GM20431 (cell line): ENCODE measurements at regions not wholly inside any gene's neighbourhood (a gene's known extent, or its start where the extent isn't known, plus 50 kb on each side); places are given as distances from the start of the nearest gene placed in this dataset.

ENCODE experiments used
- in situ Hi-C: fragments of 300-500 bp; cut with MseI, MboI; formaldehyde crosslinking; loops from one replicate; pipeline ENCODE4 v1.15.0; 2020; ENCODE audit warnings: low sequenced_read_pairs; ENCODE audit not compliant: unreplicated experiment

DNA sequence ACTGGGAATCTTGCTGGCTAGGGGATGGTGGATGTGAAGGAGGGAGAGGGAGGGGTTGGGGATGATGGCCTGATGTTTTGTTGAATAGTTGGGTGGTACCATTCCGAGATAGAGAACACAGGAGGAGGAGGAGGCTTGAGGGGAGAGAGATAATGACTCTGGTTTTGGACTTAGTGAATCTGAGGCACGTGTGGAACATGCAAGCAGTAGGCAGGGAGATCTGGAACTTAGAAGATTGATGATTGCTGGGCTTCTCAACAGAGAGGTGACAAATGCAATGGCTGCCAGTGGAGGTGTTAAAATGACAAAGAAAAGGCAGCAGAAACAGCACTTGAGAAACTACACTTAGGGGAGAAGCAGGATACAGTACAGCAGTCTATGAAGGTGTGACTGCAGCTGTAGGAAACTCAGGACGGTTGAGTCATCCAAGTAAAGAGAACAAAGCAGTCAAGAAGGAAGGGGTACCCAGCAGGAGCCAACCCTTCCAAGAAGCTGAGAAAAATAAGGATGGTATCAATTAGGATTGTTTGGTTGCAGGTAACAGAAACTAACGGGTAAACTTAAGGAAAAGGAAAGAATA is 186.8 kb upstream of the FOXN2 start:
- in situ Hi-C loops, result no loop called here

DNA sequence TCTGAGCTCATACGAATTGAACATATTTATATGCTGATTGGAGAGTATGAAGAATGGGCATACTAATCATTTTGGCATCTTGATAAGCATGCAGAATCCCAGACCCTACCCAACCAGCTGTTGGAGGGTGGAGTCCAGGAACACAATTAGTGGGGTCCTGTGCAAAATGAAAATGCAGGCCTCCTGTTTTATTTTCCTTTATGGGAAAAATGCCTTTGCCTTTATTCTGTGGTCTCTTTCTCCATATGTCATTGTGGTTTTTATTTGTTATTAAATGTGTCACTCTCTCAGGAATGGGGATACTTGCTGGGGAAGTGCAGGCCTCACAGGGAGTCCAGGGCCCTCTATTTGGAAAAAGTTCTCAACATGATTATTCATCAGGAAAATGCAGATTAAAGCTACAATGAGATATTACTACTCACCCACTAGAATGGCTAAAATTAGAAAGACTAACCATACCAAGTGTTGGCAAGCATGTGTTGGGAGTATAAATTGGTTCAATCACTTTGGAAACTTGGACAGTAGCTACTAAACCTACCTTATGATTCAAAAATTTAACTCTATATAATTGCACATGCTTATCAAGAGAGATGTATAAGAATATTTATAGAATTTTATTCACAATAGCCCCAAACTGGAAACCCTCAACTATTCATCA is 185.1 kb upstream of the FOXN2 start:
- in situ Hi-C loops, result no loop called here

DNA sequence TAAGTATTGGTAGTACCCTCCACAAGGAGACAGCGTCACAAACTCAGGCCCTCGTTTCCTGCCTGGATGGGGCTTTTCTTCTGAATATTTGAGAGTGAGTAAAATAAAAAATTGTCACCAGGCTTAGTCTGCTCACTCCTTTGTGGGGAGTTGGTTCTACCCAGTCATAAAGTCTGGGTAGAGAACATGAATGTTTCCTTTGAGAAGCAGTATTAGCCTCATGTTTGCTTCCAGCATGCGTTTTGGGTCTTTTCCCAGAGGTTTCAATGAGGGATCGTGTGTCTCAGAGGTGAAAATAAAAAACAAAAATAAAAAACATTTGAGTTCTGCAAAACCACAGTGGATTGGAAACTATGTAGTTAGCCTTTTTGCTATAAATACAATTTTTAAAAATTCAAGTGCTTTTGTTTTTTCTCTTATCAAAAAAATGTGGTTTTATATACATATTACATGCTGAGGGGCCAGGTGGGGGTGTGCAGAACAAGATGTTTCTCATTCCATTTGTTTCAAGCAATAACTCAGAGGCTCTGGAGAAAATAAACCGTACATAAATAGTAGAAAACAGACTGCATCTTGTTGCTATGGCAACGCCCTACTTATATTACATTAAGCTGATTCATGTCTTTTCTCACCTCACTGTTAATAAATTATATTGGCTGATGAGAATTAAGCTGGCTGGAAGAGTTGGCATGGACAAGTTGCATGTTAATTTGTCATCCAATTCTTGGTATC is 182.8 kb upstream of the FOXN2 start:
- in situ Hi-C loops, result no loop called here

DNA sequence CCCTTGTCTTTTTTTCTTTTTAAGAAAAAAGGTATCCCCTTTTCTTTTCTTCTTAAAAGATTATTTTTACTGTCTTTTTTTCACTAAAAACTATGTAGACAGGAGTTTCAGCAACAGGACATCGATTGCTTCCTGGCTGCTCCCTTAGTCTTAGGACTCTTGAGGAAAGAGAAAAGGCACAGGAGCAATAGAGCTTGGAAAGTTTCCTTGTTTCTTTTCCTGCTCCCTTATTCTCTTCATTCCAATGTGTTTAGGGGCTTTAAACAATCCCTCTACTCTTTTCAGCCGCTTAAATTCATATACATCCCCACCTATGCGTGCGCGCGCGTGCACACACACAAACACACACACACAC is 182.2 kb upstream of the FOXN2 start:
- in situ Hi-C loops, result no loop called here

DNA sequence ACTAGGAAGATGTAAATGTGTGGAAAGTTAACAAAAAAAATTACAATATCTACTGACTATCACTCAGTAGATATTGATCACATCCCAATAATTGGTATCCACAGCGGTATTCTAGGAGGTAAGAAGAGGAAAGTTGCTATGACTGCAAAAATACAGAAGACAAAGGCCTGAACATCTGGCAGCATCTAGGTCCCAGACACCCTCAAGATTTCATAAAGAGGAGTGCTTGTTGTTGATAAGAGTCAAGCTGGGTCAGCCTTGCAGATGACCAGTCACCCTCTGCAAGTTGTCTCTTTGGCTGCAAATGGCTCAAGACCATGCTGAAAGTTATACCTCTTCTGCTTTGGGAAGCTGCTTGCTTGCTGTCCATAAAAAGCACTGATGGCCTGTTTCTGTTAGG is 179.8 kb upstream of the FOXN2 start:
- in situ Hi-C loops, result no loop called here

DNA sequence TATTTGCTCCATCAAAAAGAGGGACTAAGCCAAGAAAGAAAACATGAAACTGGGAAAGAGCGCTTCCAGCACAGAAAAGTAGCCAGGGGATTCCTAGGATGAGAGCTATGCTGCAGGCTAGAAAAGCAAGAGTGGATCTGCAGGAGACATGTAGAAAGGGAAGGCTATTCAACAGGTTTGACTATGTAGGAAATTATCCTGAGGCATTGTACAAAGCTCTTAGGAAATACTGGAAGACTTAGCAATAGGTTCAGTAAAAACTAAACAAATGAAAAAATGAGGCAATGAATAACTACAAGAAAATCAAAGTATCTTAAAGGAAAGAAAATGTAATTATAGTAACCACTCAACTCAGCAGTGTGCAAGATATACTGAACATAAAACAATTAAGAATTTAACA is 178.7 kb upstream of the FOXN2 start:
- in situ Hi-C loops, result no loop called here

DNA sequence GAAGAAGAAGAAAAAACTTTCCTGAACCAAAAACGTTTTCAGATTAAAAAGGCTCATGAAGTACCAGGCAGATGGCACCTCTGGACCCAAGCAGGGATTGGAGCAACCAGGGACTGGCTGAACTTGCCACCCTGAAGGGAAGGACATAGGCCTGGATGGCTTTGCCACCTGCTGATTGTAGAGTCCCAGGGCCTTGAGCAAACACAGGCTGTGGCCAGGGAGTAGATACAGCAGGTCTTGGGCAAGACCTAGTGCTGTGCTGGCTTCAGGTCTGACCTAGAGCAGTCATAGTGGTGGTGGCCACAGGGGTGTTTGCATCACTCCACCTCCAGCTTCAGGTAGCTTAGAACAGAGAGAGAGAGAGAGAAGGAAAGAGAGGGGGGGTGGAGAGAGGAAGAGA is 176.7 kb upstream of the FOXN2 start:
- in situ Hi-C loops, result no loop called here

DNA sequence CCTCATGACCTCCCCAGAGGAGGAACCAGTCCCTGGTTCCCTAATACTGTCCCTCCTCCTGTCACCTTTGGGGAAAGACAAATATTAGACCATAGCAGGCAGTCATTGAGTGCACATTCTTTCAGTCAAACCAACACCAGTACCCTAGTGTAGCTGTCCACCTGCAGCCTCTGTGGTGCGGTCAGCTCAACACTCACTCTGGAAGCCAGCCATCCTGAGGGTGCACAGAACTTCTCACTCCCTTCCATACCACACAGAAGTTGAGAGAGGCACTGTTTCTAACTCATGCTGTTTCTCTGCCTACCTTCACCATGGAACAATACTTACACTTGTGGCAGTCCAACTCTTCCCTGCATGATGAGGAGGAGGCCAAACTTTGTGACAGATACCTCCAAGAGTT is 175.6 kb upstream of the FOXN2 start:
- in situ Hi-C loops, result no loop called here

DNA sequence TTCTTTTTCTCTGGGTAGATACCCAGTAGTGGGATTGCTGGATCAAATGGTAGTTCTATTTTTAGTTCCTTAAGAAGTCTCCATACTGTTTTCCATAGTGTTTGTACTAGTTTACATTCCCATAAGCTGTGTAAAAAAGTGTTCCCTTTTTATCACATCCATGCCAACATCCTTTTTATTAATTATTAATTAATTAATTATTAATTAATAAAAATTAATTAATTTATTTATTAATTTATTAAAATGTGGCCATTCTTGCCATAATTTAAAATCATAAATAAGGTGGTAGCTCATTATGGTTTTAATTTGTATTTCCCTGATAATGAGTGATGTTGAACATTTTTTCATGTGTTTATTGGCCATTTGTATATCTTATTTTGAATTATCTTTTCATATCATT is 173.9 kb upstream of the FOXN2 start:
- in situ Hi-C loops, result no loop called here

DNA sequence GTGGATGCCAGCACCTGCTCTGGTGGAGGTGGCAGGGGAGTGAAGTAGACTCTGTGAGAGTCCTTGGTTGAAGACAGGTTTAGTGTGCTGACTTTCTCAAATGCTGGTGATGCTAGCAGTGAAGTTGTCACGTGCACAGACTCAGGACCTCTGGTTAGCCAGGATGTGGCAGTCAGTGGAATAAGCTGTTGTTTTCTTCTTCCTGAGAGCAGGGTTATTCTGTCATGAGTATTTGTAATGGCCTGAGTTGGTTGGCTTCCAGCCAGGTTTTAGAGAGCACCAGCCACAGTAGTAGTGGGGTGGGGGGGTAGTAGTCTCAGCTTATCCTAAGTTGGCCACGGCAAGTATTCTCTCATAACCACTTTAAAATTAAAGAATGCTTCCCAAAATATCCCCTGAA is 169.7 kb upstream of the FOXN2 start:
- in situ Hi-C loops, result no loop called here

DNA sequence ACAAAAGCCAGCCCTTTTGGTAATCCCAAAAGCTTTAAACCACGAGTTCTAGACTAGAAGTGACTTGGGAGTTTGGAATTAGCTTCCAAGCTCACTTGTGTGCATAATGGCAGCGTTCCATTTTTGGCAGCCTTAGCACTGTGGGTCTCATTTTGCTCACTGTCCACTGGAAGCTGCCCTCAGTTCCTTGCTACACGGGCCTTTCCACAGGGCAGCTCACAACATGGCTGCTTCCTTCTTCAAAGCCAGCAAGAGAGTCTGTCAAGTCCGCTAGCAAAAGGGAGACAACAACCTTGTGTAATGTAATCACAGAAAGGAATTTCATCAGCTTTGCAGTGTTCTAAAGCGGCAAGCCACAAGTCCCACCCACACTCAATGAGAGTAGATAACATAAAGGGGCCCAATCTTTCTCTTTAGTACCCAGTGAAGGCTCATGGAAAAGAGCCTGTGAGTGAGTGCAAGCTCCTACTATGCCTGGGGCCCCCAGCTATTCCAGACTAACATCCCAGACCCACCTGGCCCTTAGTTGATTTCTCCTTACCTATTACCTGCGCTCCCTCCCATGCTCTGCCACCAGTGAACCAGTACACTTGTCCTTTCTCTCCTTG is 168.5 kb upstream of the FOXN2 start:
- in situ Hi-C loops, result no loop called here

DNA sequence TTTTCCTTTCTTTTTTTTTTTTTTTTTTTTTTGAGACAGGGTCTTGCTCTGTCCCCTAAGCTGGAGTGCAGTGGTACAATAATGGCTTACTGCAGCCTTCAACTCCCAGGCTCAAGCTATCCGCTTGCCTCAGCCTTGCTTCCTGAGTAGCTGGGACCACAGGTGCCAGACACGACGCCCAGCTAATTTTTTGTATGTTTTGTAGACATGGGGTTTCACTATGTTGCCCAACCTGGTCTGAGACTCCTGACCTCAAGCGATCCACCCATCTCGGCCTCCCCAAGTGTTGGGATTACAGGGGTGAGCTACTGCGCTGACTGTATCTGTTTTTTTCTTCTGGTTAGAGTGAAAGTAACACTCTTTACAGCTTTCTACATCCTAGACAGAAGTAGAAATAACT is 167.9 kb upstream of the FOXN2 start:
- in situ Hi-C loops, result no loop called here

DNA sequence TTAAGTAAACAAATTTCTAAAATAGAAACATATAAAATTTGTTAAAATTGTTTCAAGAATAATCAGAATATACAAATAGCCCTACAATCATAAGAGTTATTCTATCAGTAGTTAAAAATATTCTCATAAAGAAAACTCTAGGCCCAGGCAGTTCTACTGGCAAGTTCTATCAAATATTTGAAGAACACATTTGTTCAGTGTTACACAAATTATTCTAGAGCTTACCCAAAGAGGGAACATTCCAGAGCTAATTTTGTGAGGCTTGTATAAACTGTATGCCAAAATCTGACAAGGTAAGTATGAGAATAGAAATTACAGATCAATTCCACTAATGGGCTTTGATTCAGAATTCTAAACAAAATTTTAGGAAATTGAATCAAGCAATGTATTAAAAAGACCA is 166.8 kb upstream of the FOXN2 start:
- in situ Hi-C loops, result no loop called here

DNA sequence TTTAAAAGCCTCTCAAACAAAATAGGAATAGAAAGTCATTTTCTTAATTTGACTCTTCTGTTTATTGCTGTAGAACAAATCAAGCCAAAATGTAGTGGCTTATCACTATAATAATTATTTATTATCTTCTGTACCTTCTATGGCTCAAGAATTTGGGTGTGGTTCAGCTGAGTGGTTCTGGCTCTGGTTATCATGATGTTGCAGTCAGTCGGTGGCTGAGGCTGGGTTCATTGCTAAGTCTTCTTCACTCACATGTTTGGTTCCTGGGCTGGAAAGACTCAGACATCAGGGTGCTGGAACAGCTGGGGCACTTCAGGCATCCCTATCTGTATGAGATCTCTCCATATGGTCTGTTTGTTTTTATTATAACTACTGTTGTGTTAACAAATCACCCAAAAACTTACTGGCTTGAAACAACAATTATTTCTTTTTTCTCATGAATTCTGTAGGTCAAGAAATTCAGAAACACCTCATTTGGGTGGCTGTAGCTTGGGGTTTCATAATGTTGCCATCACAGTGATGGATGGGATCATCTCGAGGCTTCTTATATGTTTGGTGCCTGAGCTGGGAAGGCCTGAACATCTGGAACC is 165.5 kb upstream of the FOXN2 start:
- in situ Hi-C loops, result no loop called here

DNA sequence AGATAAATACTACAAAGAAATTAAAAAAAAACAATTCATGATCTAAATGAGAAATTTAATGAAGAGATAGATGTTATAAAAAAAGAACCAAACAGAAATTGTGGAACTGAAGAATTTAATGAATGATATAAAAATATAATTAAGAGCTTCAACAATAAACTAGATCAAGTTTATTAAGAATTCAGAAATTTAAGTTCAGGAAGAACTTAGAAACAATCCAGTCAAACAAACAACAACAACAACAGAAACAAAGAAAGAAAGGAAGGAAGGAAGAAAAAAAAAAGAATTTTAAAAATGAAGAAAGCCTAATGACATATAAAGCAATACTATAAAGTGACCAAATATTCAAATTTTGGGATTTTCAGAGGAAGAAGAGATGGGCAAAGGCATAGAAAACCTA is 157.3 kb upstream of the FOXN2 start:
- in situ Hi-C loops, result no loop called here

DNA sequence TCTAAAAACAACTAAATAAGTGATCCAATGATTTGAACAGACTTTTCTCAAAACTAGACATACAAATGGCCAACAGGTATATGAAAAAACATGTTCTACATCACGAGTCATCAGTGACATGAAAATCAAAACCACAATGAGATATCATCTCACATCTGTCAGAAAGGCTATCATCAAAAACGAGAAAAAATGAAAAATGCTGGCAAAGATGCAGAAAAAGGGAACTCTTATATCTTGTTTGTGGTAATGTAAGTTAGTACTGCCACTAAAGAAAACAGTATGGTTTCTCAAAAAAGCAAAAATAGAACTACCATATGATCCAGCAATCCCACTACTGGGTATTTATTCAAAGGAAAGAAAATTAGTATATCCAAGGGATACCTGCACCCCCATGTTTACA is 152.9 kb upstream of the FOXN2 start:
- in situ Hi-C loops, result no loop called here

DNA sequence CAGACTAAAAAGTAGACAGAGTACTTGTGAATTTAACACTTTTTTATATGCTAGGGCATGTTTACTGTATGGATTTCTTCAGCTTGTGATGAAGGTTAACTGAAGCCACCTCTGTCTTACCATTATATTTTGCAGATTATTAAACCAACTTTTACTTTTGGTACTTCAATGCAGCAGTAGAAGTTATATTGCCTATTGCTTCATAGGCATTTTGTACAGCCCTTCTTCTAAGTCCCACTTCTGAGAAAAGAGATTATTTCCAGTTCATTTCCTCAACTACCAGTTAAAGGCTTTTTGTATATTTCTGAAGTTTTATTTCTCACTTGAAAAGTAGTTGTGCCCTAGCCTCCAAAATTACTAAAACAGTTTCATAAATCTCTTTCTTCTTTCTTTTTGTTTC is 151.7 kb upstream of the FOXN2 start:
- in situ Hi-C loops, result no loop called here

DNA sequence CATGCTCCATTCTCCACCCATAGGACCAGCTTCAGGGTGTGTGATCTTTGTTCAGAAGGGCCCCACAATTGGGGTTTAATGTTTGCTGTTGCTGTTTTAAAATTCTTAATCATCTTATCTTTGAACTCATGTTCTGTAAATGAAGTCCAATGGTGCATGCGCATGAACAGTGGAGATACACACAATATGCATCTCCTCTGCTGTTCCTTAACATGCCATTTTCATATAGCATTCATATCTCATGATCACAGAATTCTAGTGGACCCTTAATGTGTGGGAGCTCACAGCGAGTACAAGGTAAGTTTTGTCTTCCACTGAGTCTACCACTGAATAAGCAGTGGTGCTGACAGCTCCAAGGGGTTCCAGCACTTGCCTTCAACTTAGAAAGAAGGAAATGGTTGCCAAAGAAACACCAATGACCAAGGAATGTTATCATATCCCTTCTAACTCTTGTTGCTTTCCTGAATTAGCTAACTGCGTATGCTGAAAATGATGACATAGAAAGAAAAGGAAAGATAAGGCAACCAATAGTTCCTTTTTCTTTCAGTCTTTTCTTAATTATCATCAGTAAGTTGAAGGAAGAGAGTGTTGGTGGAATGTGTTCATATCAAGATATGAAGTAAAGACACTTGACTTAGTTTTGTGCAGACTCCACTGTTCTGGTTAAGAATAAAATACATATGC is 149.3 kb upstream of the FOXN2 start:
- in situ Hi-C loops, result no loop called here

DNA sequence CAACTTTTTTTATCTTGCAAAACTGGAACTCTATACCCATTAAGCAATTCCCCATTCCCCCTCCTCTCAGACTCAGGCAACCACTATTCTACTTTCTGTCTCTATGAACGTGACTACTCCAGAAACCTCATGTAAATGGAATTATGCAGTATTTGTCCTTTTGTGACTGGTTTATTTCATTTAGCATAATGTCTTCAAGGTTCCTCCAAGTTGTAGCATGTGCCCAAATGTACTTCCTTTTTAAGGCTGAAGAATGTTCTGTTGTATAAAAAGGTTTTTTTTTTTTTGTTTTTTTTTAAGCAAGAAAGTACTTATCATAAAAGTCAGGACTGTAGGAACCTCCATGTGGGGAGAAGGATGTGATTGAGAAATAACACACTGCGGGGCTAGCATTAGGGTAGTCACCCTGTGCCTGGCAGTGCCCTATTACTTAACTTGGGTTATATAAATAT is 145.3 kb upstream of the FOXN2 start:
- in situ Hi-C loops, result no loop called here

DNA sequence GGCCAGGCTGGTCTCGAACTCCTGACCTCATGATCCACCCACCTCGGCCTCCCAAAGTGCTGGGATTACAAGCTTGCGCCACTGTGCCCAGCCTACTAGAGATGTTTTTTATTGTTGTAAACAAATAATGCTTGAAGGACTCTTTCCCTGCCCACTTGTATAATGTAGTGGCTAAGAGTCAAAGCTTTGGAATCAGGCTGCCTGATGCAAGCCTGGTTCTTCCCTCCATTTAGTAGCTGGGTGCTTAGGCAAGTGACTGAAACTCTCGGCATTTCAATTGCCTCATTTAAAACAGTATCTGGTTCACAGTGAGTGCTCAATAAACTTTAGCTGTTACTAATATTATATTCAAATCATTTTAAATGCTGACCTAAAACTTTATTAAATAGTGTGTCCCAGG is 144.2 kb upstream of the FOXN2 start:
- in situ Hi-C loops, result no loop called here
